ENCODE measurements at regions not wholly inside any gene's neighbourhood (a gene's known extent, or its start where the extent isn't known, plus 50 kb on each side); places are given as distances from the start of the nearest gene placed in this dataset.

DNA sequence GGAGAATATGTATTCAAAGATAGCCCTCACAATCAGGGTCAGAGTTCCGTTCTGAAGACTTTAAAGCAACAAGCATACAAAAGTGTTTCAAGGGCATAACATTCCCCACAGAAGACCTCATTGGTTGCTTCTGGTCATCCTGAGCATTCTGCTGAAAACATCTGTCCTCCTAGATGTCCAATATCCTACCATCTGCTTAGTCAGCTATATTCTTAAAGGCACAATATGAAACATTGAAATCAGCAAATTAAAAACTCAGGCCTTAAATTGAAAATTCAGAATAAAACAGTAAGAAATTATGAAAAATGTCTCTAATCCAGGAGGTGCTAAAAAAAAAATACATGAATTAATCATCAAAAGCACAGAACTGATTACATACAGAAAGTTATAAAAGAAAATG is 1491.2 kb upstream of the PRR20A start:
- no peak for TF ChIP-seq PATZ1 (CRISPR knock-in tag; IDR thresholded peaks at IDR 0.05; ENCODE audit: borderline replicate concordance)
- TF ChIP-seq ARNTL (CRISPR knock-in tag; IDR thresholded peaks at IDR 0.05; ENCODE audit: borderline replicate concordance, low read depth), result no peak
- no peak for TF ChIP-seq SNAI2 (CRISPR knock-in tag; IDR thresholded peaks at IDR 0.05)
- no peak for TF ChIP-seq RARB (CRISPR knock-in tag; IDR thresholded peaks at IDR 0.05)
- no peak for TF ChIP-seq TOX (CRISPR knock-in tag; IDR thresholded peaks at IDR 0.05; ENCODE audit: borderline replicate concordance)
- TF ChIP-seq TSHZ2 (CRISPR knock-in tag; IDR thresholded peaks at IDR 0.05), result no peak
- no peak for TF ChIP-seq ZFP30 (CRISPR knock-in tag; IDR thresholded peaks at IDR 0.05)
- TF ChIP-seq TCF4 (CRISPR knock-in tag; IDR thresholded peaks at IDR 0.05; ENCODE audit: borderline replicate concordance), result no peak
